GM12878 (cell line): ENCODE measurements at regions not wholly inside any gene's neighbourhood (a gene's known extent, or its start where the extent isn't known, plus 50 kb on each side); places are given as distances from the start of the nearest gene placed in this dataset.

Experiments
- ATAC-seq: fragments of 200-7000 bp; cut with Tn5 transposase; 3 replicates; pipeline ENCODE4 v1.9.1; 2020; ENCODE audit warnings: mild to moderate bottlenecking, moderate library complexity
- BruUV-seq: library from RNA; stranded (reverse); fragments of 400-500 nt; replicated peaks from 2 replicates; lab custom pipeline; 2021; lab: Mats Ljungman, UMichigan
- CTCF ChIA-PET: fragments of 300-600 bp; sonication (Branson Sonifier 250); formaldehyde crosslinking; extraction: SDS; loops from one replicate; lab custom pipeline; 2021; ENCODE audit warnings: inconsistent platforms; lab: Yijun Ruan, JAX
- POLR2A ChIA-PET: fragments of 350-600 bp; formaldehyde crosslinking; extraction: SDS; loops from one replicate; lab custom pipeline; 2021; ENCODE audit warnings: inconsistent platforms; lab: Charles Lee
- RAD21 ChIA-PET: fragments of 300-600 bp; sonication (Branson Sonifier 250); formaldehyde crosslinking; loops from one replicate; lab custom pipeline; 2023; ENCODE audit warnings: antibody characterized with exemption; ENCODE audit not compliant: unreplicated experiment; lab: Charles Lee
- SMC1A ChIA-PET: fragments of 300-600 bp; sonication (Branson Sonifier 250); formaldehyde crosslinking; loops from one replicate; lab custom pipeline; 2023; ENCODE audit not compliant: unreplicated experiment, uncharacterized antibody; lab: Charles Lee
- DNase-seq: peaks from one replicate; pipeline ENCODE4 v3.0.0-alpha.2; 2011; ENCODE audit warnings: low read depth, low spot score
- FAIRE-seq: peaks from 3 replicates; lab custom pipeline; 2011; peaks lifted over from hg19 to GRCh38; lab: Jason Lieb, UNC
- H2AFZ ChIP-seq: 2 replicates; pipeline ENCODE4 v1.6.0; 2011; ENCODE audit warnings: low read depth, low read length, control low read depth; ENCODE audit not compliant: control insufficient read depth
- H3K27ac ChIP-seq: 2 replicates; pipeline ENCODE4 v1.5.1; 2011; ENCODE audit warnings: control low read depth; ENCODE audit not compliant: control insufficient read depth, insufficient read depth
- H3K27me3 ChIP-seq, 2 experiments: replicated peaks in 1 of 2; 2 replicates each; pipeline versions ENCODE4 v1.6.0 to v1.6.1; 2011; ENCODE audit warnings: low read length in 1 of 2; ENCODE audit not compliant: control insufficient read depth in 2 of 2, insufficient read depth in 2 of 2
- H3K36me3 ChIP-seq, 2 experiments: 2 replicates each; pipeline ENCODE4 v1.5.1; 2011; ENCODE audit warnings: low read length in 1 of 2; ENCODE audit not compliant: control insufficient read depth in 2 of 2, insufficient read depth in 2 of 2
- H3K4me1 ChIP-seq: 2 replicates; pipeline ENCODE4 v1.6.1; 2011; ENCODE audit warnings: mild to moderate bottlenecking, low read length, moderate library complexity, mixed read lengths; ENCODE audit not compliant: control insufficient read depth, insufficient read depth
- H3K4me2 ChIP-seq: 2 replicates; pipeline ENCODE4 v1.6.0; 2011; ENCODE audit warnings: control low read depth; ENCODE audit not compliant: control insufficient read depth, insufficient read depth
- H3K4me3 ChIP-seq: fragments of 200-600 bp; sonication (generic); 2 replicates; pipeline ENCODE4 v1.5.1; 2016
- H3K79me2 ChIP-seq: 2 replicates; pipeline ENCODE4 v1.6.0; 2011; ENCODE audit warnings: low read length; ENCODE audit not compliant: control insufficient read depth, insufficient read depth
- H3K9ac ChIP-seq: 2 replicates; pipeline ENCODE4 v1.8.0; 2011; ENCODE audit warnings: low read length, control low read depth, mixed read lengths; ENCODE audit not compliant: control insufficient read depth, insufficient read depth
- H3K9me3 ChIP-seq: replicated peaks from 3 replicates; pipeline ENCODE4 v1.5.1; 2011; ENCODE audit warnings: mild to moderate bottlenecking, low read length; ENCODE audit not compliant: control insufficient read depth, insufficient read depth
- H4K20me1 ChIP-seq: 2 replicates; pipeline ENCODE4 v1.6.0; 2011; ENCODE audit not compliant: control insufficient read depth, insufficient read depth
- CBFB ChIP-seq: IDR thresholded peaks from 2 replicates; pipeline ENCODE4 v1.6.1; 2016; ENCODE audit warnings: antibody characterized with exemption, low read depth
- ETV6 ChIP-seq, 2 experiments: fragments of 450-650 bp in 1 of 2; IDR thresholded peaks in 1 of 2; conservative IDR thresholded peaks in 1 of 2; 2 replicates each; pipeline ENCODE4 v1.6.1; 2014; ENCODE audit warnings: antibody characterized with exemption in 1 of 2, borderline replicate concordance in 1 of 2, low read depth in 1 of 2, mild to moderate bottlenecking in 1 of 2, moderate library complexity in 1 of 2
- HDGF ChIP-seq: fragments of 450-650 bp; IDR thresholded peaks from 2 replicates; pipeline ENCODE4 v1.6.1; 2016; ENCODE audit warnings: antibody characterized with exemption
- LARP7 ChIP-seq: fragments of 450-650 bp; IDR thresholded peaks from 2 replicates; pipeline ENCODE4 v1.6.1; 2017; ENCODE audit warnings: mild to moderate bottlenecking
- NFYA ChIP-seq: IDR thresholded peaks from 2 replicates; pipeline ENCODE4 v1.6.1; 2011; ENCODE audit warnings: low read depth, mild to moderate bottlenecking, low read length, improper control_type of control experiment, borderline replicate concordance
- NR2C1 ChIP-seq: fragments of 450-650 bp; IDR thresholded peaks from 2 replicates; pipeline ENCODE4 v1.6.1; 2017; ENCODE audit warnings: antibody characterized with exemption, mild to moderate bottlenecking, moderate library complexity
- REST ChIP-seq: IDR thresholded peaks from 2 replicates; pipeline ENCODE4 v1.6.1; 2012; ENCODE audit warnings: mild to moderate bottlenecking, low read depth, low read length
- SMC3 ChIP-seq: IDR thresholded peaks from 2 replicates; pipeline ENCODE4 v1.6.1; 2011; ENCODE audit warnings: low read length, improper control_type of control experiment, borderline replicate concordance
- ZNF24 ChIP-seq: fragments of 450-650 bp; IDR thresholded peaks from 2 replicates; pipeline ENCODE4 v1.6.1; 2017; ENCODE audit warnings: antibody characterized with exemption, mild to moderate bottlenecking
- ZNF687 ChIP-seq: fragments of 450-650 bp; IDR thresholded peaks from 2 replicates; pipeline ENCODE4 v1.6.1; 2017; ENCODE audit warnings: mild to moderate bottlenecking, moderate library complexity
- ZZZ3 ChIP-seq: IDR thresholded peaks from 2 replicates; pipeline ENCODE4 v1.6.1; 2011; ENCODE audit warnings: low read depth; ENCODE audit not compliant: control insufficient read depth, insufficient read length
- whole genome bisulfite sequencing: methylation state at CpG from one replicate; pipeline ENCODE4 v1.1.6; 2016; ENCODE audit warnings: low lambda C conversion rate; ENCODE audit not compliant: insufficient replicate concordance, insufficient coverage; ENCODE audit errors: missing lambda C conversion rate; 5-methylcytosine and 5-hydroxymethylcytosine counted together
- in situ Hi-C: fragments of 300-500 bp; cut with MboI; formaldehyde crosslinking; loops from 9 replicates; pipeline ENCODE4 v1.14.3; 2018; ENCODE audit warnings: mixed read lengths
- intact Hi-C: fragments of 100-400 bp; cut with micrococcal nuclease; formaldehyde crosslinking; loops from one replicate; pipeline ENCODE4 v1.14.2; 2022; ENCODE audit not compliant: unreplicated experiment

GRCh38 chr16:8474587-8474986, 115.7 kb downstream of the TMEM114 start (continued):
- no peak for TF ChIP-seq HDGF
- TF ChIP-seq ZNF24, result no peak

GRCh38 chr16:8469102-8469778, 121.1 kb downstream of the TMEM114 start:
- no peak overlapping the region for H3K4me3 ChIP-seq
- DNase-seq, result no peak
- intact Hi-C loops (no loop called here), in situ Hi-C loops (no loop called here)
- H3K4me2 ChIP-seq, result no peak overlapping the region
- ChIA-PET CTCF (no interaction called here), POLR2A (no interaction called here), RAD21 (no interaction called here), SMC1A (no interaction called here)
- H3K27me3 ChIP-seq, result no peaks in the 10 kb centered on the region
- H3K79me2 ChIP-seq, result no peaks in the 10 kb centered on the region
- 8% methylated on average over 7 of the region's 7 CpGs for WGBS
- no peak overlapping the region for H2AFZ ChIP-seq
- H3K36me3 ChIP-seq, result no peaks in the 10 kb centered on the region
- BruUV-seq, result no TSS peak
- H3K9ac ChIP-seq, result no peak overlapping the region
- no peak overlapping the region for H3K27ac ChIP-seq
- H3K4me1 ChIP-seq, result no peaks in the 10 kb centered on the region
- H3K9me3 ChIP-seq, result no peaks in the 10 kb centered on the region
- no peaks in the 10 kb centered on the region for H4K20me1 ChIP-seq
- TF ChIP-seq NR2C1 (no peak), ETV6 (conservative IDR thresholded peaks at IDR 0.05 in 1 of 2, IDR thresholded peaks at IDR 0.05 in 1 of 2; ENCODE audit: borderline replicate concordance in 1 of 2, low read depth in 1 of 2) (no peak), REST (no peak), SMC3 (no peak), LARP7 (no peak), CBFB (no peak), NFYA (no peak), ZZZ3 (no peak), ZNF687 (no peak)
- TF ChIP-seq, all 136 proteins: peak for 0
- FAIRE-seq, result no peak
- no peak for ATAC-seq
